HG02759 (cell line): ENCODE measurements at regions not wholly inside any gene's neighbourhood (a gene's known extent, or its start where the extent isn't known, plus 50 kb on each side); places are given as distances from the start of the nearest gene placed in this dataset.

Experiments
- ATAC-seq: cut with Tn5 transposase; IDR thresholded peaks from one replicate; pipeline ENCODE4 v1.9.1; 2021; ENCODE audit warnings: mild to moderate bottlenecking, moderate library complexity; ENCODE audit not compliant: unreplicated experiment

GRCh38 chr2:16335604-16335930 lies 330.1 kb downstream of the CYRIA start:
- no peak for ATAC-seq

DNA sequence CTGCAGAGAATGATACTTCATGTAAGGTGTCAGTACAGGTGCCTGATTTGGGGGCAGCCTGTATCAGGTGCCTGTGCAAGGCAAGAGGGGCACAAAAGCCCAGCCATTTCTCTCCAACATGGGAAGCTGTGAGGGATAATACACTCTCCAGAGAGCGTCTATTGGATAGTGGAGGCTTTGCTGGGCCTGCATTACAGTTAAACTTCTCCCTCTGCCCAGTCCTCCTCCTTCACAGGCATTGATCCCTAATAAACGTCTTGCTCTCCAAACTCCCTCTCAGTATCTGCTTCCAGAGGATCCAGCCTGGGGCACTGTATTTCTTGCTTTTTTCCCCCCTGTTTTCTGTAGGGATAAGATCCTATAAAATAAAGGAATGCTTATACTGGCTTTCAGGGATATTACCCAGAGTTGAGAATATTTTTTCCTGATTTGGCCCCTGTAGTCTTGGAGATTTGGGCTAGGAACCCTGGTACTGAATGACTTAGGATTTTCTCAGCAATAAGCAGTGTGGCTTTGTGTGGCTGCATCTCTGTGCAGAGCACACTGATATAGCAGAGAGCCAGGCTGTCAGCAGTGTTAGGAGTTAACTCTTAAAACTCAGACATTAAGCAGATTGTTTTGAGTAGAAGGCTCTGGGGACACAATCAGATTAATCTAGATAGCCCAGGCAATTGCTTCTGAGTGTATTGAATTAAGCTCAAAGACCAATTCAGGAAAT lies 330.6 kb downstream of the CYRIA start:
- no peak for ATAC-seq

- ATAC-seq, result no peak
These were observed 331.3 kb downstream of the CYRIA start for GRCh38 chr2:16334366-16334765.

DNA sequence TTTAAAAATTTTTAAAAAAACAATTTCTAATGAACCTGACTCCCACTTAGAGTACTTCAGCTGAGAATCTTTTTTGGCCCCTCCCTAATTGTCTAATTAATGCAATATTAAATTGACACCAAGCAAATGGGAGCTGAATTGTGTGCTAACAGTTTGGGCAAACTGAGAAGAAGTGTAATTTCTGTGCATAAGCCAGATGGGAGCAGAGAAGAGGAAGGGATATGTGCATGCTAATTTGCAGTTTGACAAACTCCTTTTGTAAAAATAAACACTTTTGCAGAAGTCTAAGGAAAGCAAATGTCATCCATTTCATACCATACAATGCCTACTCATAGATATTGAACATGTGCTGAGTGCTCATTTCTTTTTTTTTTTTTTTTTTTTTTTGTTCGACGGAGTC lies 332.0 kb downstream of the CYRIA start:
- no peak for ATAC-seq

GRCh38 chr2:16332681-16333557 lies 332.7 kb downstream of the CYRIA start:
- no peak for ATAC-seq

DNA sequence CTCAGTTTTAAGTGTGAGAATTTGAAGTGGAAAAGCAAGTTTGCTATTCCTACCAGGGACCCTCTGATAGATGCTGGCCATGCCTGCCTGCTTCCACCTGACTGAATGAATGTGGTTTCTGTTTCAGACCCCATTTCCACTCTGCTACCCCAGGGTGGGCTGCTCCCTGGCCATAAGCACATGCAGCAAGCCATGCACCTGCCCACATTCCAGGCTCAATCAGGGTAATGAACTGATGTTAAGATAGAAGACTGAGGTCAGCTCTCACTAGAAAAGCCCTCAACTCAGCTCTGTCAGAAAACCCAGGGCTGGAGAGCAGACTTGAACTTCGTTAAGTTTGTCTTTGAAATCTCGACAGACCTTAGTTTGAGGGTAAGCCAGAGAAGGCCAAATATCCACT lies 333.9 kb downstream of the CYRIA start:
- ATAC-seq, result no peak

DNA sequence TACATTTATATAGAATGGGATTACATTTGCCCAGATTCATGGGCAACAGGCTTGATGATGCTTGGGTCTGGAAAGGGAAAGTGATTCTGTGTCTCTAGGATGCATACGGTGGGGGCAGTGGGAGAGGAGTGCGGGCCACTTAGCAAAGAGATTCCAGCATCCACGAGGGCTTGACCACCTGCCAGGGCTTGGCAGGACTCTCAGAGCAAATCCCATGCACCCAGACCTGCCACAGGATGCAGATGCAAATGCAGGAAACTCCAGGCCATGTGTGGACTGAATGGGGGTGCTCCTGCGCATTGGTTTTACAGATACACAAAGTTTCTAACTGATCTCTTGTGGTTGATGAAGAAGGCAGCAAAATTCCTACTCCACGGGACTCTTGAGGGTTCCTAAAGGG lies 334.7 kb downstream of the CYRIA start:
- no peak for ATAC-seq

DNA sequence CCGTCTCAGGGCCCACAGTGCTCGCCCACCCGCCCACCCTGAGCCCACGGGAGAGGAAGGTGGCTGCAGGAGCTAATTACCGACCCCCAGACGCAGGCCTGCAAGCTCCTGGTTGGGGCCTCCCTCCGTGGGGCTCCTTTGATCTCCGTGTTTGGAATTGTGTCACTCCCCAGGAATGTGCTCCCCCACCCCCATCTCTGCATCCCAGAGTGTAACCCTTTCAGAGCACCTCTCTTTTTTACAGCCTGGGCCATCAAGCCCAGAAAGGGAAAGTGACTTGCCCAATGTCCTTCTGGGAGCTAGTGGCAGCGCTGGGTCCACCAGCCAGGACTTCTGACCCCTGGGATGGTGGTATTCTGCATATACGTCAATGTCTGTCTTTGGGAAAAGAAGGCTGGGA lies 335.1 kb downstream of the CYRIA start:
- no peak for ATAC-seq

DNA sequence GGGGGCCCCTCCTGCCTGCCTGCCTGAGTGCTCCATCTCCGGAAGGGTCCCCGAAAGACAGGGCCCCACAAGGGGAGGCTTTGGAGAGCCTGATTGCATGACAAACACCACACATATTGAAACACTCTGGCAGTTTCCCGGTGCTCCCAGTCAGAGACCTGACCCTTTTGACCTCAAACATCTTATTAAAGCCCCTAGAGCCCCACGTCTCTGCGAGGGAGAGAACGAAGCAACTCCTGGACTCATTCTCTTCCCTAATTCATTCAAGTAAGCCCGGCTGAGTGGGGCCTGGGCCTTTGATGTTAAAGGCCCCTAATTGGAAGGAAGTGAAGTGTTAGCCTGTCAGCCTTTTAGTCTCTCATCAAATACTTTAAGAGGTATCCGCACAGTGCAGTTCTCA lies 335.6 kb downstream of the CYRIA start:
- no peak for ATAC-seq

DNA sequence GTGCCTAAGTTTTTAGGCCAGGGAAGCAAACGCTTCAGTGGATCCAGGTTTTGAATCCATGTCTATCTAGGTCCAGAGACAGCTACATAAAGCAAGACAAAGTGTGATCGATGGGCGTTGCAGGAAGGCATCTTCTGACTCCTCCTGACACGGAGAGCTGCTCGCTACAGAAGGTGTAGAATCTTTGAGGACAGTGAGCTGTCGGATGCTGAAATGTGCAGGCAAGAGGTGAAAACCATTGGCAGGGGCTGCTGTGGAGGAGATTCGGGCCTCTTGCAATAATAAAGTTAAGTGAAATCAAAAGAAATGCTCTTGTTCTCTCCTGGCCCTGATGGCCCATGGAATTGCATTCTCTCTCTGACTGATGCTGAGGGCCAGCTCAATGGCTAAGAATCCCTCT lies 336.2 kb downstream of the CYRIA start:
- no peak for ATAC-seq

DNA sequence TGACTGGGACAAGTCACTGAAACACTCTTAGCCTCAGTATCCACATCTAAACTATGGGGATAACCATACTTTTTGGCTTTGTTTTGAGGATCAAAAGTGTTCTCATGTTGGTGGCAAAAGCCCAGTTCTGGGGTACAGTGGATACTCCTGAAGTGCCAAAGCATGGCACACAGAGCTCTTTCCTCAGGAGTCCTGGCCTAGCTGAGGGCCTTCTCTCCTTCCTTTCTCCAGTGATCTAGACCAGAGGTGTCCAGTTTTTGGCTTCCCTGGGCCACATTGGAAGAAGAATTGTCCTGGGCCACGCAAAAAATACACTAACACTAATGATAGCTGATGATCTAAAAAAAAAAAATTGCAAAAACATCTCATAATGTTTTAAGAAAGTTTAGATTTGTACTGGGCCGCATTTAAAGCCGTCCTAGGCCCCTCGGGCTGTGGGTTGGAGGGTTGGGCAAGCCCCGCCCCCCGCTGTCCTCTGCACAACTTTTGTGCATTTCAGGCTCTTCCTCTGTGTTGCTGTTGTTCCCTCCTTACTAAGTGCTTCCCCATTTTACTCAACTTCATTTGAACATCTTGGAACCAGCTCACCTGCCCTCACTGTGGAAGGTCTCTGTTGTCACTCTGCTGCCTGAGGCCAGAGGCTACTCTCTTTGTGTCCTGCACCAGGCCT lies 337.0 kb downstream of the CYRIA start:
- no peak for ATAC-seq

GRCh38 chr2:16327326-16327725 lies 338.3 kb downstream of the CYRIA start:
- no peak for ATAC-seq

GRCh38 chr2:16326711-16327300 lies 338.8 kb downstream of the CYRIA start:
- ATAC-seq, result no peak

- no peak for ATAC-seq
These were observed 339.6 kb downstream of the CYRIA start for GRCh38 chr2:16325976-16326510.

- no peak for ATAC-seq
These were observed 340.3 kb downstream of the CYRIA start for GRCh38 chr2:16325016-16325975.

- no peak for ATAC-seq
These were observed 341.1 kb downstream of the CYRIA start for GRCh38 chr2:16324544-16324937.

DNA sequence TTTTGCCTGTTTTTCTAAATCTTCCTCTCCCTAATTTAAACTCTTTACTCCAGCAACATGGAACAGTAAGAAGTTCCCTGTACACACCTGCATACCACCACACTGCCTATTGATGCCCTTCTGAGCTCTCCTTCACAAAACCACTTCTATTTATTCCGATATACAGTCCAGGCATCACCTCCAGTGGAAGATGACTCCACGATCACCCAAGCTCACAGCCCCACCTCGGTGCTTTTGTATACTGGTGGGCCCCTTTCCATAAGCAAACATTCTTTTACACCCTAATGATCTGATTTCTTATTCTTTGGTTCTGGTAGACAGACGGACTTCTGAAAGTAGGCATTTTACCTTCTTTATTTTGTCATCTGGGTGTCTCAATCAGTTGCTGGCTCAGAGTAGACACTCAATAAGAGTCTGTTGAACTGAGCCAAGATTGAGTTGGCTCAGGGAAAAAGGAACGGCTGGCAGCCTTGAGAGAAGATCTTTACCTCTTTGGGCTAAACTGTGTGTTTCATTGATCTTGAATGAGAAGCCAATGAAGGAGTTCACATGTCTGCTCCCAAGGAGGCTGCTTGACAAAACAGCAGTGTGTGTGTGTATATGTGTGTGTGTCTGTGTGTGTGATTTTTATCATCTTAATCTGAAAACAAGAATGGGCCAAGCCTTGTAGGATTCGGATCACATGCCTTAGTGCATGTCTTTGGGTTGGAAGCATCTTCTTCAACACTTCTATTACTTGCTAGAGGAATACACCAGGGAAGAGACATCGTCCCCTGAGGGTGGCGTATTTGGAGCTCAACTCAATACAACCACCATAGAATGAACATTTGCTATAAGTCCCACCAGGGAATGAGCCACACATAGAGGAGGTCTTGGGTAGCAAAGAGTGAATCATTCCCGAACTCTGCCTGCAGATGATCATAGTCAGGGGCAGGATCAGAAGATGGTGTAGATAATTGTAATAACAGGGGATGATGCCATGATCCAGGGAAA lies 341.8 kb downstream of the CYRIA start:
- ATAC-seq, result no peak

- no peak for ATAC-seq
These were observed 342.5 kb downstream of the CYRIA start for GRCh38 chr2:16323126-16323520.
